ENCODE measurements at regions not wholly inside any gene's neighbourhood (a gene's known extent, or its start where the extent isn't known, plus 50 kb on each side); places are given as distances from the start of the nearest gene placed in this dataset.

GRCh38 chr14:73788317-73788598 lies 63.4 kb upstream of the PTGR2 start:
- no peak for TF ChIP-seq ZNF157 (tag by site-specific recombination; IDR thresholded peaks at IDR 0.05)
- TF ChIP-seq ZNF292 (tag by site-specific recombination; IDR thresholded peaks at IDR 0.05; ENCODE audit: borderline replicate concordance, low read depth), result no peak
- no peak for TF ChIP-seq ZNF530 (tag by site-specific recombination; IDR thresholded peaks at IDR 0.05; ENCODE audit: low read depth)
- no peak for TF ChIP-seq GLIS2 (tag by site-specific recombination; IDR thresholded peaks at IDR 0.05)
- TF ChIP-seq ZSCAN18 (tag by site-specific recombination; IDR thresholded peaks at IDR 0.05), result no peak
- TF ChIP-seq ZBTB49 (tag by site-specific recombination; IDR thresholded peaks at IDR 0.05; ENCODE audit: low read depth), result no peak
- no peak for TF ChIP-seq CTCF (tag by site-specific recombination; IDR thresholded peaks at IDR 0.05)
- no peak for TF ChIP-seq ZNF174 (tag by site-specific recombination; IDR thresholded peaks at IDR 0.05)
- no peak for TF ChIP-seq ZBTB20 (tag by site-specific recombination; IDR thresholded peaks at IDR 0.05)
- no peak for TF ChIP-seq ZNF155 (tag by site-specific recombination; IDR thresholded peaks at IDR 0.05)
- TF ChIP-seq PRDM4 (tag by site-specific recombination; IDR thresholded peaks at IDR 0.05), result no peak
